WERI-Rb-1 (cell line): ENCODE measurements at regions not wholly inside any gene's neighbourhood (a gene's known extent, or its start where the extent isn't known, plus 50 kb on each side); places are given as distances from the start of the nearest gene placed in this dataset.

Experiments
- DNase-seq: peaks from one replicate; pipeline ENCODE4 v3.0.0-alpha.2; 2020
- H3K27ac ChIP-seq: fragments of 250-450 bp; sonication (Bioruptor Pico); 2 replicates; pipeline ENCODE4 v1.5.1; 2020; ENCODE audit warnings: mild to moderate bottlenecking, moderate library complexity
- H3K27me3 ChIP-seq: fragments of 250-450 bp; sonication (Bioruptor Pico); 2 replicates; pipeline ENCODE4 v1.5.1; 2021; ENCODE audit warnings: mild to moderate bottlenecking, low read depth, moderate library complexity; ENCODE audit not compliant: insufficient read depth, severe bottlenecking
- H3K36me3 ChIP-seq: fragments of 250-450 bp; sonication (Bioruptor Pico); 2 replicates; pipeline ENCODE4 v1.5.1; 2020; ENCODE audit warnings: mild to moderate bottlenecking, moderate library complexity
- H3K4me3 ChIP-seq: 2 replicates; pipeline ENCODE4 v1.5.1; 2011; ENCODE audit warnings: low read depth, mild to moderate bottlenecking, control low read depth, low read length
- H3K9me3 ChIP-seq: fragments of 250-450 bp; sonication (Bioruptor Pico); 2 replicates; pipeline ENCODE4 v1.5.1; 2021; ENCODE audit warnings: mild to moderate bottlenecking, moderate library complexity; ENCODE audit not compliant: severe bottlenecking
- TF ChIP-seq, protein P1 (sequence below): IDR thresholded peaks from 2 replicates; pipeline ENCODE4 v1.5.1; 2011; ENCODE audit warnings: low read depth, mild to moderate bottlenecking, control low read depth, inconsistent platforms, low read length

GRCh38 chr3:1600700-1601418 lies 497.8 kb upstream of the CNTN4 start:
- Histone ChIP-seq H3K27me3 (no peaks in the 10 kb centered on the region), H3K27ac (no peak overlapping the region), H3K36me3 (no peaks in the 10 kb centered on the region), H3K4me3 (no peak overlapping the region), H3K9me3 (no peaks in the 10 kb centered on the region)
- DNase-seq: no peak
- TF ChIP-seq, protein P1, sequence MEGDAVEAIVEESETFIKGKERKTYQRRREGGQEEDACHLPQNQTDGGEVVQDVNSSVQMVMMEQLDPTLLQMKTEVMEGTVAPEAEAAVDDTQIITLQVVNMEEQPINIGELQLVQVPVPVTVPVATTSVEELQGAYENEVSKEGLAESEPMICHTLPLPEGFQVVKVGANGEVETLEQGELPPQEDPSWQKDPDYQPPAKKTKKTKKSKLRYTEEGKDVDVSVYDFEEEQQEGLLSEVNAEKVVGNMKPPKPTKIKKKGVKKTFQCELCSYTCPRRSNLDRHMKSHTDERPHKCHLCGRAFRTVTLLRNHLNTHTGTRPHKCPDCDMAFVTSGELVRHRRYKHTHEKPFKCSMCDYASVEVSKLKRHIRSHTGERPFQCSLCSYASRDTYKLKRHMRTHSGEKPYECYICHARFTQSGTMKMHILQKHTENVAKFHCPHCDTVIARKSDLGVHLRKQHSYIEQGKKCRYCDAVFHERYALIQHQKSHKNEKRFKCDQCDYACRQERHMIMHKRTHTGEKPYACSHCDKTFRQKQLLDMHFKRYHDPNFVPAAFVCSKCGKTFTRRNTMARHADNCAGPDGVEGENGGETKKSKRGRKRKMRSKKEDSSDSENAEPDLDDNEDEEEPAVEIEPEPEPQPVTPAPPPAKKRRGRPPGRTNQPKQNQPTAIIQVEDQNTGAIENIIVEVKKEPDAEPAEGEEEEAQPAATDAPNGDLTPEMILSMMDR: no peak

GRCh38 chr3:1609416-1609815 lies 489.2 kb upstream of the CNTN4 start:
- DNase-seq: no peak
- H3K9me3 ChIP-seq: no peaks in the 10 kb centered on the region
- TF ChIP-seq, protein P1: no peak

DNA sequence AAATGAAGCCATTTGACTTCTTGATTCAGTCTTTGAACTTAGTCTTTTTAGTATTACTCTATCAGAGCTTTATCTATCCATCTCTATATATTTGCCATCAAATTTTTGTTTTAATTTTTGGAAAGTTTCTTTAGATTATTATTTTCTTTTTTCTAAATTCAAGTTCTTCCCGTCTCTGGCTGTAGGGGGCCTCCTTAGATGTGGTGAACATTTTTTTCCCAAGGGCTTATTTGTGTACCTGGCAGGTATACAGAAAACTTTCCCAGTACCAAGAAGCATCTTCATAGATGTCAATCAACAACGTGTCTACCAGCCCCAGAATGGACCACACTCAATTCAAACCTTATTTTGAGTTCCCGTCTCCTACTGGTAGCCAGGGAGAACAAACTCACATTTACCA lies 486.8 kb upstream of the CNTN4 start:
- Histone ChIP-seq H3K36me3 (no peaks in the 10 kb centered on the region), H3K27ac (no peak overlapping the region), H3K27me3 (no peaks in the 10 kb centered on the region), H3K4me3 (no peak overlapping the region), H3K9me3 (no peaks in the 10 kb centered on the region)
- TF ChIP-seq, protein P1: no peak
- no peak for DNase-seq

More at GRCh38 chr3:1609416-1609815, 489.2 kb upstream of the CNTN4 start:
- no peak overlapping the region for H3K4me3 ChIP-seq
- no peaks in the 10 kb centered on the region for H3K27me3 ChIP-seq
- no peak overlapping the region for H3K27ac ChIP-seq
- no peaks in the 10 kb centered on the region for H3K36me3 ChIP-seq

DNA sequence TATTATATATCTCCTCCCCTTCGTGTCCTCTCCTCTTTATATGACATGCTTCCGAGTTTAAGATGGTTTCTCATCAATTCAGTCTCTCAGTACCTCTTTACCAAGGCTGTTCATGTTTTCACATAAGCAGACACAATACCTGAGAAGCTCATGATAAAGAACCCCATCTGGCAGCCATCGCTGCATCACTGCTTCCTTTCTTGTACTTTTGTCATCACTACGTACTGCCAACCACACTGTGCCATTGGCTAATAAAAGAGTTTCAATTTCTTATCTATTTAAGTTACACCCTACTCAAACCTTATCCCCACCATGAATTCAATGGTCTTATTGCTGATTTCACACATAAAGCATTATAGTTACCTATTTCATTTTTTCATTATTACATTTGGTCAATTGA lies 484.7 kb upstream of the CNTN4 start:
- H3K9me3 ChIP-seq: no peaks in the 10 kb centered on the region
- no peaks in the 10 kb centered on the region for H3K36me3 ChIP-seq
- H3K4me3 ChIP-seq: no peak overlapping the region
- no peaks in the 10 kb centered on the region for H3K27me3 ChIP-seq
- no peak for DNase-seq
- TF ChIP-seq, protein P1: no peak
- H3K27ac ChIP-seq: no peak overlapping the region

GRCh38 chr3:1616744-1617143 lies 481.9 kb upstream of the CNTN4 start:
- no peaks in the 10 kb centered on the region for H3K9me3 ChIP-seq
- H3K27ac ChIP-seq: no peak overlapping the region
- H3K36me3 ChIP-seq: no peaks in the 10 kb centered on the region
- no peak overlapping the region for H3K4me3 ChIP-seq
- no peaks in the 10 kb centered on the region for H3K27me3 ChIP-seq
- TF ChIP-seq, protein P1: no peak
- no peak for DNase-seq

DNA sequence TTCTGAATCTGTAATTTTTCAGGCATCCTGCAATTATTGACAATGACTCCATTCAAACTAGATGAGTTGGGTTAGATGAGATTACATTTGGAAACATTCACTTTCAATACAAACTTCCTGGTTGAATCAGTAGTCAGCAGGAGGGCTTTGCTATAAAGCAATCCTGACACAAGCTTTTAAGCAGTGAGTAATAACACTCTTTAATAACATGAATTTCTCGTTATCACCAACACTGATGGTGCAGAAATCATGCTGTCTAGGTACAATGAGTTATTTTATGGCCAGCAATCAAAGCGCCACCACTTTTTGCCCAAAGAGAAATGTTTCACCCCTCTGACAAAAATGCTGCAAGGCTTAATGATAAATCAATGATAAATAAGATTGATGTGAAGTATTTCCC lies 474.8 kb upstream of the CNTN4 start:
- Histone ChIP-seq H3K27me3 (no peaks in the 10 kb centered on the region), H3K4me3 (no peak overlapping the region), H3K9me3 (no peaks in the 10 kb centered on the region), H3K27ac (no peak overlapping the region), H3K36me3 (no peaks in the 10 kb centered on the region)
- DNase-seq: no peak
- TF ChIP-seq, protein P1: no peak
